K562 (cell line): ENCODE measurements at regions not wholly inside any gene's neighbourhood (a gene's known extent, or its start where the extent isn't known, plus 50 kb on each side); places are given as distances from the start of the nearest gene placed in this dataset.

Experiments used
- GTF3C2 ChIP-seq: IDR thresholded peaks from 3 replicates; pipeline ENCODE4 v1.6.1; 2011; ENCODE audit warnings: borderline replicate concordance, mild to moderate bottlenecking, moderate library complexity; ENCODE audit not compliant: insufficient read length; ENCODE audit errors: extremely low read depth
- HMGXB4 ChIP-seq: sonication (generic); formaldehyde crosslinking; IDR thresholded peaks from 2 replicates; pipeline ENCODE4 v1.8.1; 2023; ENCODE audit warnings: mild to moderate bottlenecking, missing genetic modification reagents
- POLR3A ChIP-seq: IDR thresholded peaks from 2 replicates; pipeline ENCODE4 v1.6.1; 2011; ENCODE audit warnings: borderline replicate concordance, mild to moderate bottlenecking, moderate library complexity; ENCODE audit not compliant: insufficient read length, insufficient read depth; ENCODE audit errors: extremely low read depth
- RFX1 ChIP-seq: fragments of 450-650 bp; IDR thresholded peaks from 2 replicates; pipeline ENCODE4 v1.6.1; 2016; ENCODE audit warnings: mild to moderate bottlenecking, moderate library complexity
- SIX5 ChIP-seq, 2 experiments: IDR thresholded peaks; 2 replicates each; pipeline ENCODE4 v1.6.1; 2011; ENCODE audit warnings: low read length in 2 of 2, borderline replicate concordance in 1 of 2, low read depth in 1 of 2, mild to moderate bottlenecking in 1 of 2, moderate library complexity in 1 of 2; ENCODE audit not compliant: insufficient read depth in 1 of 2
- TF ChIP-seq, protein P1 (sequence below), 2 experiments: fragments of 200-800 bp in 1 of 2; sonication (Bioruptor generic) in 1 of 2; sonication (generic) in 1 of 2; formaldehyde crosslinking in 1 of 2; IDR thresholded peaks in 1 of 2; conservative IDR thresholded peaks in 1 of 2; 2 replicates each; pipeline versions ENCODE4 v1.5.0 to v1.6.1; 2016 to 2020; ENCODE audit warnings: missing compliant biosample characterization in 1 of 2, missing genetic modification characterization in 1 of 2, missing genetic modification reagents in 1 of 2

GRCh38 chr2:147554521-147555107 lies 290.2 kb upstream of the ACVR2A start (continued):
- TF ChIP-seq SIX5 (IDR thresholded peaks at IDR 0.05; ENCODE audit: borderline replicate concordance in 1 of 2, insufficient read depth in 1 of 2, low read depth in 1 of 2, low read length in 2 of 2) (no peak), GTF3C2 (no peak), RFX1 (no peak), HMGXB4 (no peak), POLR3A (no peak)
- TF ChIP-seq, protein P1, sequence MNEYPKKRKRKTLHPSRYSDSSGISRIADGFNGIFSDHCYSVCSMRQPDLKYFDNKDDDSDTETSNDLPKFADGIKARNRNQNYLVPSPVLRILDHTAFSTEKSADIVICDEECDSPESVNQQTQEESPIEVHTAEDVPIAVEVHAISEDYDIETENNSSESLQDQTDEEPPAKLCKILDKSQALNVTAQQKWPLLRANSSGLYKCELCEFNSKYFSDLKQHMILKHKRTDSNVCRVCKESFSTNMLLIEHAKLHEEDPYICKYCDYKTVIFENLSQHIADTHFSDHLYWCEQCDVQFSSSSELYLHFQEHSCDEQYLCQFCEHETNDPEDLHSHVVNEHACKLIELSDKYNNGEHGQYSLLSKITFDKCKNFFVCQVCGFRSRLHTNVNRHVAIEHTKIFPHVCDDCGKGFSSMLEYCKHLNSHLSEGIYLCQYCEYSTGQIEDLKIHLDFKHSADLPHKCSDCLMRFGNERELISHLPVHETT (CRISPR knock-in tag; conservative IDR thresholded peaks at IDR 0.05 in 1 of 2, IDR thresholded peaks at IDR 0.05 in 1 of 2): no peak
